ENCODE measurements at regions not wholly inside any gene's neighbourhood (a gene's known extent, or its start where the extent isn't known, plus 50 kb on each side); places are given as distances from the start of the nearest gene placed in this dataset.

DNA sequence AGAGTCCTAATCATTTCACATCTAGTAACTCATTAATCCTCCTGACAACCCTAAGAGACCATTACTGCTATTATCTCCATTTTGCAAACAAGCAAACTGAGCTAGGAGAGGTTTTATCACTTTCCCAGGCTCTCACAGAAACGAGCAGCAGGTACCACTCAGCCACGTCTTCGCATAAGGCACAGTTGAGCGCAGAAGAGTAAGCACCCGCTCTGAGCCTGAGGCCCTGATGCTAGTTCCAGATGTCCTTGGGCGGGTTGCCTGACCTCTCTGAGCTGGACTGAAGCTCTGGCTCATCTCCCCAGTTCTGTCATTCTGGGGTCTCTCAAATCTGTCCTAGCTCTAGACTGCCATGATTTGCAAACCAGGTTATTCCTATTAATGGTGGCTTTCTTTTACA is 72.6 kb upstream of the FRMD4A start:
- H3K14ac ChIP-seq (ENCODE audit: insufficient read length): no peak overlapping the region
- no peak overlapping the region for H2BK5ac ChIP-seq (ENCODE audit: low read depth, low read length)
- ChIA-PET POLR2A (ENCODE audit: partially characterized antibody) (interaction anchor here (1.5 kb wide), 1 partner anchor 22 kb away, joined by 3 read pairs; no protein-coding TSS in a partner anchor), CTCF (ENCODE audit: partially characterized antibody) (interaction anchor here (1.5 kb wide), 1 partner anchor 9 kb away, joined by 5 read pairs; no protein-coding TSS in a partner anchor)
- H3K79me1 ChIP-seq (ENCODE audit: low read depth, low read length): no peaks in the 10 kb centered on the region
- no peak overlapping the region for H3K9ac ChIP-seq (replicated peaks in 1 of 4; ENCODE audit: extremely low read depth in 1 of 4, low read depth in 3 of 4, low read length in 3 of 4)
- H3K56ac ChIP-seq (replicated peaks; ENCODE audit: insufficient read length, low read depth, low read length): no peak overlapping the region
- H4K5ac ChIP-seq (ENCODE audit: insufficient read length, low read depth, low read length): no peak overlapping the region
- no peaks in the 10 kb centered on the region for H3K79me2 ChIP-seq (ENCODE audit: control insufficient read depth in 1 of 2, insufficient read depth in 2 of 2, low read length in 2 of 2)
- no peak overlapping the region for H3K4ac ChIP-seq (replicated peaks; ENCODE audit: insufficient read length, low read depth, low read length)
- no peak overlapping the region for H3K23ac ChIP-seq (ENCODE audit: insufficient read length)
- no peak for FAIRE-seq
- no peak overlapping the region for H3K27ac ChIP-seq (ENCODE audit: low read depth, low read length)
- WGBS, 2 experiments (ENCODE audit: extremely low coverage in 1 of 2, insufficient coverage in 1 of 2, insufficient read length in 1 of 2, insufficient replicate concordance in 2 of 2, low coverage in 1 of 2, low lambda C conversion rate in 2 of 2, missing lambda C conversion rate in 1 of 2): 84% methylated on average over 6 of the region's 6 CpGs; no CpG with 5 or more reads in 1 of the 2 experiments
- no peak overlapping the region for H2BK20ac ChIP-seq (ENCODE audit: low read length)
- H2BK120ac ChIP-seq (replicated peaks; ENCODE audit: low read depth, low read length): no peak overlapping the region
- H2AFZ ChIP-seq (ENCODE audit: low read length): no peak overlapping the region
- H3K4me2 ChIP-seq (ENCODE audit: insufficient read depth in 1 of 2, low read depth in 2 of 2, low read length in 2 of 2): no peak overlapping the region
- H2BK15ac ChIP-seq (ENCODE audit: low read length): no peak overlapping the region
- H4K91ac ChIP-seq (replicated peaks; ENCODE audit: insufficient read length, low read length): no peak overlapping the region
- no peak overlapping the region for H2BK12ac ChIP-seq (ENCODE audit: low read depth, low read length)
- H3K27me3 ChIP-seq (replicated peaks in 1 of 4; ENCODE audit: control insufficient read depth in 3 of 4, extremely low read depth in 1 of 4, insufficient read depth in 3 of 4, low read length in 3 of 4): no peaks in the 10 kb centered on the region
- H3K36me3 ChIP-seq (ENCODE audit: control insufficient read depth in 2 of 4, insufficient read depth in 4 of 4, low read length in 3 of 4): no peaks in the 10 kb centered on the region
- no peak for DNase-seq (ENCODE audit: low read depth in 1 of 2, low spot score in 2 of 2)
- no peak overlapping the region for H3K18ac ChIP-seq (ENCODE audit: extremely low read depth, low read length)
- H4K8ac ChIP-seq (ENCODE audit: extremely low read depth, insufficient read depth, low read length): no peak overlapping the region
- H3K4me3 ChIP-seq (ENCODE audit: extremely low read depth in 1 of 4, insufficient read depth in 2 of 4, low read depth in 3 of 4, low read length in 4 of 4): no peak overlapping the region
- no peaks in the 10 kb centered on the region for H3K9me3 ChIP-seq (ENCODE audit: insufficient read depth in 2 of 2, low read depth in 1 of 2, low read length in 1 of 2)
- no peaks in the 10 kb centered on the region for H3K23me2 ChIP-seq (ENCODE audit: low read depth, low read length)
- H3K4me1 ChIP-seq (replicated peaks in 1 of 4; ENCODE audit: control insufficient read depth in 3 of 4, insufficient read depth in 4 of 4, low read length in 3 of 4): 0 out of 7 replicates have a peak, but pooled peaks cover 0 to 2% (median 0%) of the 10 kb centered on the region in 4 experiments
- no peak overlapping the region for H2AK5ac ChIP-seq (ENCODE audit: low read depth, low read length)
- no peak for TF ChIP-seq NANOG (IDR thresholded peaks at IDR 0.05; ENCODE audit: insufficient read depth, low read depth, low read length, poor library complexity, severe bottlenecking)
- no peak for TF ChIP-seq HDAC6 (IDR thresholded peaks at IDR 0.05; ENCODE audit: low read depth, low read length)
- TF ChIP-seq CREB1 (IDR thresholded peaks at IDR 0.05): no peak
- TF ChIP-seq EP300 (IDR thresholded peaks at IDR 0.05; ENCODE audit: borderline replicate concordance in 1 of 2, low read depth in 2 of 2, low read length in 2 of 2): no peak
- TF ChIP-seq HDAC2 (IDR thresholded peaks at IDR 0.05; ENCODE audit: borderline replicate concordance in 1 of 2, low read depth in 2 of 2, low read length in 2 of 2): no peak
- H4K20me1 ChIP-seq (replicated peaks in 1 of 2; ENCODE audit: control insufficient read depth in 1 of 2, insufficient read depth in 2 of 2, low read length in 2 of 2): no peaks in the 10 kb centered on the region

Data from H1 (cell line).